SKM-1 treated with dmso at 0.1 percent for 144 hours (cell line): ENCODE measurements at regions not wholly inside any gene's neighbourhood (a gene's known extent, or its start where the extent isn't known, plus 50 kb on each side); places are given as distances from the start of the nearest gene placed in this dataset.
"Not testable (repeated sequence)": the region's sequence is repeated elsewhere in the genome, so short reads cannot be mapped to it uniquely, and the experiment has no call there.

Experiments used
- DNase-seq: peaks from one replicate; lab custom pipeline; 2025; ENCODE audit not compliant: unreplicated experiment; lab: John Stamatoyannopoulos, UW

DNA sequence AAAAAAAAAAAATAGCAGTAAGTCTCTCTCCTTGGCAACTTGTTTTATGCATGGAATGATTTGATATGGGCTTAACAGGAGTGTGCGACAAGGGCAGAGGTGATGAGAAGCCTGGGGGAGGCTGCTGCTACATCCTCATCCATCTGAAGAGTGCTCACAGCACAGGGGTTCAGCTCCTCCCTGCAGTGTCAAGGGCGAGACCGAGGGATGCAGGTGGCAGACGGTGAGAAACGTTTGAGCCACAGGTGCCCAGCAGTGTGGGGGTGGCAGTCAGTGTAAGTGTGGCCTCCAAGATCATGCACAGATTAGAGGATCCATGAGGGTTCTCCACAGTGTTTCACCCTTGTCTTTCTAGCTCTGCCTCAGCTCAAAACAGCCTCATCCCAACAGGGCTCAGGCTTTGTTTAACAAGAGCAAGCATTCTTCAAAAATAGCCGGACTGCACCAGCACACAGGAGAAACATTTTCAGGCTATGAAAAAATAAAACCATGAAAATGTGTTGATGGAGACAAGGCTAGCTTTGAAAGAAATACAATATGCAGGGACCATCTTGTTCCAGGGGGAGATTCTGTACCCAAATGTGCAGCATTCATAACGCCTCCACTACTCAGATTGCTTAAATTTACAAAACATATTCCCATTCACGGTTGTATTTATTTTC is 324.5 kb upstream of the MYT1L start:
- no peak for DNase-seq

DNA sequence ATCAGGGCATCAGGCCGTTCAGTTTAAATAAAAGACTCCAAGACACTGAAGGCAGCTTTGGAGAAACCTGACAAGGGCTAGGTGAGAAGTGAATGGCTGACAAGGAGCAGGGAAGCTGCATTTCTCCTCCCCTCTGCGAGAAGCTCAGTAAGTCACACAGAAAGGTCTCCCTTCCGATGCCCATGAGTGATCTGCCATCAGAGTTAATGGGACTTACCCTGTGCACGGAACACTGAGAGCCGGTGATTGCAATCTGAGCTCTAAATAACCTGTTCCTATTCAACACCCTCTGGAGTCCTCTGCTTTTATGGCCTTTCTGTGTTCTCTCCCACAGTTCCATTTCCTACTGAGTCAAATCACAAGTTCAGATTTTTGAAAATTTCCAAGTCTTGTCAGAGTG is 322.2 kb upstream of the MYT1L start:
- no peak for DNase-seq

DNA sequence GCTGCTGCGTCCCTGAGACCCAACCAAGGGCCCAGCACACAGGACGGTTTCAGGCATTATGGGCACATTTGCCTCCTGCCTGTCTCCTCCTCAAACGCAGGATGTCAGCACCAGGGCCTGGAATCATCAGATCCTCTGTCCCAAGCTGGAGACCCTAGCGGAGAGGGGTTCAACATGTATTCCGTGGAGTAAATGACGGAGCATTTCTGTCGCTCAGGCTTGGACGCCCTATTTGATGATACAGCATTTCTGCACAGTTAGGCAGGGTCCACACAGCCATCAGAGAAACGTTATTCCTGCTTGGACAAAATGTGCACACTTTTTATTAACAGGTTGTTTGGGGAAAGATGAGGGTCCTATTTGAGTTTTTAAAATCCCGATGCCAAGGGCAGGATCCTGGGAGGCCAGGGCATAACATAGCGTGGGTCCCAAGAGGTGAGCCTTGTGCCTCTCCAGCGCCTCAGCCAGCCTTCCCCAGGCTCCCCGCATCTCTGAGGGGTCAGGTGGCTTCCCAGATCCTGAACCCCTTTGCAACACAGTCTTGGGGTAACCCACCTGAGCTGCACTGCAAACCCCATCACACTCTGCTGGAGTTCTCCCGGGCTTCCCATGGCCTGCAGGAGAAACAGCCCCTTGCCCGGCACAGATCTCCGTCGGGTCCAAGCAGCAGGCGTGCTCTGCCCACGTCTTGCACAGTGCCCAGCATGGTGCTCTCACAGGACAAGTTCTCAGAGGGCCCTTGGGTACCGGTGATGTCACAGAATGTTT is 319.7 kb upstream of the MYT1L start:
- no peak for DNase-seq

DNA sequence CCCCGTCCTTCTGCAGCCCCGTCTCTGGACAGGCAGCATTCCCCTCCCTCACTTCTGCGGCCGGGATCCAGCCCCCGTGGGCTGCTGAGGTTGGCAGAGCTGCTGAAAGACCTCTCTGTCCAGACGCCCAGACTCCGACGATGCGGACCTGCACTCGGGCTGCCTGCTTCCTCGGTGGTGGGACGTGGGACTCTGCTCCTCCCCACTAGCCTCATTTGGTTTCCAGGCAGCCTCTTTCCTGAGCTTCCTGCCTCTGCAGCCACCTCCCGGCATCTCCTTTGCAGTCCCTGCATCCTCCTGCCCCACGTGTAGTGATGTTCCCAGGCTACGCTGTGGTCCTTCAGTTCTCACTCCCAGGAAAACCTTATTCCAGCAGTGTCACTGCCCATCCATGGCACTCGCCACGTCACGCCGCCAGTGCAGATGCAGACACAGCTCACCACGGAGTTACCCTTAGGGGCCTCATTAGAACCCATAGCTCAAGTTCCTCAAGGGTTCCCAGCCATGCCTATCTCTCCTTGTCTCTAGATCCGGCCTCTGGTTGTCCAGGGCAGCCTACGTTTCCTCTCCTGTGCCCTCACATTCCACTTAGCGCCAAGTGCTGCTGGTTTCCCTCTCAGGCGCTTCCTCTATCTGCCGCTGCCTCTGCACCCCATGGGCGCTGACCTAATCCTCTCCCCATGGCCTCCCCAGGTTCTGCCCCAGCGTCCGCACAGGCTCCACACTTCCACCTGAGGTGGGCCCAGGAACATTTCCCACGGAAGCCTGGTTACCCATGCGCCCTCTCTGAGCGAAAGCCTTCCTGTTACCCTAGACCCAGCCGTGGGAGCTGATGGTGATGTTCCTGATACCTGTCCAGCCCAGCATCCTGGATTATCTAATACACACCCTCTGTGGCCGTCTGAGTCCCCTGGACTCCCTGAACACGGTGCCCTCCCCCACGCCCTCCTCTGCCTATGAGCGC is 318.3 kb upstream of the MYT1L start:
- DNase-seq = no peak

DNA sequence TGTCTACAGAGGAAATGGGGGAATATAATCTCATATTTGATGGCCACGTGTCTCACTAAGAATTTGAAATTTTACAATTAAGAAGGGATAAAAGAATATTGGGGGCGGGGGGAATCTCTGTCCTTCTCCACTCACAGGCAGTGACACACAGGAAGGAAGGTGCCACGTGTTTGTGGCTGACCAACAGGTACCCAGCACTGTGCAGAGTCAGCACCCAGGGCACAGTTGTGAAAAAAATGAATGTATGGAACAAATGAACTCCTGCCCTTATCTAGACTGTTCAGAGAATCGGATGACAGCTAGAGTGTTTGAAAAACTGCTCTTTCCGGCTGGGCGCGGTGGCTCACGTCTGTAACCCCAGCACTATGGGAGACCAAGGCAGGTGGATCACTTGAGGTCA is 317.0 kb upstream of the MYT1L start:
- no peak for DNase-seq

DNA sequence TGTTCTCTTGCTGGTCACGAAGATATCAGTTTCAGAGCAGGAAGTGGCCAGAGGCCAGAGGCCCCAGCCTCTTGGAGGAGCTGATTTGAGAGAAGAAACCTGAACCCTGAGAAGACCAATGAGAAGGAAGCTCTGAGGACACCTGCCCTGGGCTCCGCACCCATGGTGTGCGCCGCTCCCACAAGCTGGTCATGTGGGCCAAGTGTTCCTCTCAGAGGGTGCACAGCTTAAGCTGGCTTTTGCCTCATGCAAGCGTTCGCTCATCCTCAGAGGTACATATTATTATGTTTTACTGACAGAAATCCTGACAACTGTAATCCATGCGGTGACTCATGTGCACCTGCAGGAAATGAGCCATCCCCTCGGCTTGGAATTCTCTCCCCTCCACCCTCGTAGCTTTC is 316.1 kb upstream of the MYT1L start:
- no peak for DNase-seq

DNA sequence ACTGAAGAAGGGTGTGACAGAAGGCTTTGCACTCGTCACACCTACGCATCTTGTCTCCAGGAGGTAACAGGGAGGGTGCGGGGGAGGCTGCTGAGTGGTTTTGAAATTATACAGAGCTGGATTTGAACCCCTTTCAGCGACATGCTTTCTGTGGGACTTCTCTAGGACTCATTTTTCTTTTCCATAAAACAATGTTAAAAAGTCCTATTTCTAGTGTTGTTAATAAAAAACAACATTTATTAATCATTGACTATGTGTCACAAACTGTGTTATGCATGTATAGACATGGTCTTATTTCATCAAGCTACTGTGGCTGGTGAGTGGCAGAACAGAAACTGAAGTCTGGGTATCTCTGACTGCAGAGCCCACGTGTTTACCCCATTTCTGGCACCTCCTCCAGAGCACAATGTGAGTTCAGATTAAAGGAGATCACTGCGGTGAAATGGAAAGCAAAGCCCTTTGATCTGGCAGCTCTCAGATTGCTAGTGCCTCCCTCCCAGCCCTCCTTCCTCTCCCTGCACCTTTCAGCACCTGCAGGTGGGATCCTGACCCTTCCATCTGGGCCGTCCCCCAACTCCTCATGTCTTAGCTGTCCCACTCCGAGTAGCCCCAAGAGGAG is 315.5 kb upstream of the MYT1L start:
- DNase-seq = no peak

DNA sequence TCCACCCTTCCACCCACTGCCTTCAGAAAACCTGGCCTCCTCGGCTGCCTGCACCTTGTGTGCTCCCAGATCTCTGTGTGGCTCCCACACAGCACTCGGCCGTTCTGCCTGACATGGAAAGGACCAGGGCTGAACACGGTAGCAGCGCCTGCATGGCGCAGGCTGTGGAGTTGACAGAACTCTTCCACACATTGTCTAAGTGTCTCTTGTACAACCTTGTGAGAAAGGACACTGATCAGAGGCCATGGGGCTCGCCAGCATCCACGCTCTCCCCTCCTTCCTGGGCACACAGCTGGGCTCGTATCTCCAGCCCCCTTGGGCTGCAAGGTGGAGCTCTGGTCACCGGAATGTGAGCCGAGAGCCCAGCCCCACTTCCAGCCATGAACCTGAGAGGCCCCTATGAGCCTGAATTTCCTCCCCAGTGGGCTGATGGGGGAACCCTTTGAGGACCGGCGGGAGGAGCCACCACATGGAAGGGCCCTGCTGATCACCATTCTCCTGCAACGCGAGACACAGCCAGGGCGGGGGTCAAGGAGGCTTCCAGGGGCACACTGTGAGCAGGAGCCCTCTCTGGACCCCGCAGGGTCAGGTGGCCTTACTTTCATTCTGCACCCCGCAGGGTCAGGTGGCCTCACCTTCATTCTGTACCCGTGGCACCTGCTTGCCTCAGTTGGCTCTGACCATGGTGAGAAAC is 314.2 kb upstream of the MYT1L start:
- no peak for DNase-seq

DNA sequence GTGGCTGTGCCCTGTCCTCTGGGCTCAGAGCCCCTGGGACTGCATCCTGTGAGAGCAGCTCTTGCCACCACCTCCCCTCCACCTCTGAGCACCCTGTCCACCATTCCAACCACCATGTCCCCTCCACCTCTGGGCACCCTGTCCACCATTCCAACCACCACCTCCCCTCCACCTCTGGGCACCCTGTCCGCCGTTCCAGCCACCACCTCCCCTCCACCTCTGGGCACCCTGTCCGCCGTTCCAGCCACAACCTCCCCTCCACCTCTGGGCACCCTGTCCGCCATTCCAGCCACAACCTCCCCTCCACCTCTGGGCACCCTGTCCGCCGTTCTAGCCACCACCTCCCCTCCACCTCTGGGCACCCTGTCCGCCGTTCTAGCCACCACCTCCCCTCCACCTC is 313.7 kb upstream of the MYT1L start:
- DNase-seq = not testable (repeated sequence)

DNA sequence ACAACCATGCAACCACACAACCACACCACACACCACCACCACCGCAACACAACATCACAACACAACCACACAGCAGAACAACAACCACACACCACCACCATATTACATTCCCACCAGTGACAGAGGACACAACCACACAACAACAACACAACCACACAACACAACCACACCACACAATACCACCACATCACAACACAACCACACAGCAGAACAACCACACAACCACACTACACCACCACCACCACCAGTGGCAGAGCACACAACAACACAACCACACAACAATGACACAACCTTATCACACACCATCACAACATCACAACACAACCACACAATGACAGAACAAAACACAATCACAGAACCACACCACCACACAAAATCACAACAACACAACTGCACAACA is 313.0 kb upstream of the MYT1L start:
- DNase-seq = no peak

DNA sequence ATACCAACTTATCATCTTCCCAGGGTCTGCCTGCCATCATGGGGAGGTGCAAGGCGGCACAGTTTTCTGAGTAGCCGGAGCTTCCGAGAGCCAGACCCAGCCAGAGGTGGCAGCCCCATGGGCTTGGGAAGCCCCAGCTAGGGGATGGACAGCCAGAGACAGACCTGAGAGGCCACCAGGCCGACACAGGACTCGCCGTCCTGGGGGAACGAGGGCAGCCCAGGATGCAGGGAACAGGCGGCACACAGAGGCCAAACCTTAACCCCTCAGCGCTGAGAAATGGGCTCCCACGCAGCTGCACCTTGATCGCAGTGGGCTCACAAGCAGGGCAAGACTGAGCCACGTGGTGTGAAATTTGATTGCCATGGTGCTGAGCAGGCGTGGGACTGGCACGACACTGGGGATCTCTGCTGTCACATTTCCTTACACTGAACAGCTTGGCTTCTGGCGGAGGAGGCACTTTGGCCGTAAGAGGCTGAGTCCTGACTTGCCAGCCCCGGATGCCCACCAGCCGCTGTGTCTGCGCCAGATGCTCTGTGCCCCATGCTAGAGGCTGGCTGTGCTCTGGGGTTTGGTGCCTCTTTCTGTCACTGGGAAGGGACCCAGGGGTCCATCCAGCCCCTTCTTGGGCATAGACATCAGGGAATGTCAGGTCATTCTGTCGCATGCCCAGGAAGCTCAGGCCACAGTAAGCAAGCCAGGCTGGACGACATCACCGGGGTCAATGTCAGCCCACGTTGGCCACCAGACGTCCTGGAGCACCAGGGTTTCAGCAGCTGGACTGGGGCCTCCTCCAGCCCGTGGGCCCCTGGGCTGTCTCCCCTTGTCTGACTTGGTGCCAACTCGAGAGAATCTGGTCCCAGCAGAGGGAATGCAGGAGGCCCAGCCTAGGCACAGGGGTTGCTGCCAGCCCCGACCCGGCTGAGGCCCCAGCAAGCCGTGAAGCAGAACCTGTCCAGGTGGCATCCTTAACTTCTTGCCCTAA is 312.1 kb upstream of the MYT1L start:
- no peak for DNase-seq

DNA sequence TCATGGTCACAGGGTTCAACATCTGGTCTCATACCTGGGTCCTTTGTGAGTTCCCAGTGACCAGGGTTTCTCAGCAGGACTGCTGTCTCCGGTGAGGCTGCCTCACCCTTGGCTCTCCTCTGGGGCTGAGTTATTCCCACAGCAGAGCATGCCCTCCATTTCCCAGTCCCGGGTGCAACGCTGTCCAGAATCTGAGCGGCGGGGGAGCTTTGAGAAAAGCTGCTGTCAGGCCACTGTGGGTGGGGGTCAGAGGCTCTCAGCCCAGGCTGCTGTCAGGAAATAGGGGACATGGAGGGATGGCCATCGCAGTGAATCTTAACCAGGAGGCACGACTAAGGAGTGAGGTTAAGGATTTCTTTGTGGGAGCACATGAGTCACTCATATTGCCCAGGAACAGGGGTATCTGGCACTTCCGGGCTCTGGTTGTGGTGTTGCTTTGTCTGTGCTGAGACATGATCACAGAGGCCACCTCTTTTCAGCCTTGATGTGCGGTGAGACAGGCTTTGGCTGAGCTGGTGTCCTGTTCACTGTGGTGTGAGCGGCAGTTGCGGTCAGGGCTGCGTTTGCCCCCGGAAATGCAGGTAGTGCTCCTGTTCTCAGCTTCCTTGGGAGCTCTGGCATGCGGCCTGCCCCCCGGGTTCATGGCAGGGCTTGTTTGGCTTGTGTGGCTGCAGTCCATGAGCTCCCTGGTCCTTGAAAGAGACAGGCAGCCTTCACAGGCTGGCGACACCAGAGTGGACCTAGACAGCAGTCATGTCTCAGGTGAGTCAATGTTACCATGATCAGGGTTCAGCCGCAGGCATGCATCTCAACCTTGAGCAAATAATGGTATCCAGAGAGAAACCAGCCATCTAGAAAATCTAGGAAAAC is 310.7 kb upstream of the MYT1L start:
- no peak for DNase-seq

DNA sequence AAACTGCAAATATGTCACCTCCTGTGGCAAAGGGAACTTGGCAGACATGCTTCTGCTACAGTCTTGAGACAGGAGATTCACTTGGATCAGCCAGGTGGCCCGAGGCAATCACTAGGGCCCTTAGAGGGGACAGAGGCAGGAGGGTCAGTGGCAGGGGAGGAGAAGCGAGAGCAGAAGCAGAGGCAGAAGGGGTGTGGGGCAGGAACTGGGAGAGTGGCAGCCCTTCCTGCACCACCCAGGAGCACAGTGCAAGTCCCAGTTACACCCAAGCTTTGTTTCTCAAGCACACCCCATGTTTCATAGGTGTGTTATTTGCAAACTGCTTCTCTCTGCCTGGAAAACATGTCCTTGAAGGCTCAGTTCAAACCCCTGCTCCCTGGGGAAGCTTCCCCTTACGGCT is 309.7 kb upstream of the MYT1L start:
- DNase-seq = no peak

DNA sequence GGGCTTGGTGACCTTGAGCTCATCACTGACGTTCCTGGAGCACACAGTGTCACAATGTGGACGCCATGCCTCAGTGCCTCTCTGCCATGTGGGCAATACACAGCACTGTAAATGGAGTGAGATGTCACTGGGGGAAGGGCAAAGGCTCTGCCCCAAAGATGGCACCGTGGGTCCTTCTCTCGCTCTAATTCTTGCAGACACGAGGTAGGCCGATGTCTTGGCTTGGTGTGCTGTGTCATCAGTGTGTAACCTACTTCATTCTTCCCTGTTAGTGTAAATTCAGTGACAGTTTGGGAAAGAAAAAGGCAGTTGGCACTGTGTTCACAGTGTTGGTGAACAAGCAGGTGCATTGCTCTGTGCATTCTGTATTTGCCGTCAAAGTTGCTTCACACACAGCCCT is 309.3 kb upstream of the MYT1L start:
- DNase-seq = no peak

DNA sequence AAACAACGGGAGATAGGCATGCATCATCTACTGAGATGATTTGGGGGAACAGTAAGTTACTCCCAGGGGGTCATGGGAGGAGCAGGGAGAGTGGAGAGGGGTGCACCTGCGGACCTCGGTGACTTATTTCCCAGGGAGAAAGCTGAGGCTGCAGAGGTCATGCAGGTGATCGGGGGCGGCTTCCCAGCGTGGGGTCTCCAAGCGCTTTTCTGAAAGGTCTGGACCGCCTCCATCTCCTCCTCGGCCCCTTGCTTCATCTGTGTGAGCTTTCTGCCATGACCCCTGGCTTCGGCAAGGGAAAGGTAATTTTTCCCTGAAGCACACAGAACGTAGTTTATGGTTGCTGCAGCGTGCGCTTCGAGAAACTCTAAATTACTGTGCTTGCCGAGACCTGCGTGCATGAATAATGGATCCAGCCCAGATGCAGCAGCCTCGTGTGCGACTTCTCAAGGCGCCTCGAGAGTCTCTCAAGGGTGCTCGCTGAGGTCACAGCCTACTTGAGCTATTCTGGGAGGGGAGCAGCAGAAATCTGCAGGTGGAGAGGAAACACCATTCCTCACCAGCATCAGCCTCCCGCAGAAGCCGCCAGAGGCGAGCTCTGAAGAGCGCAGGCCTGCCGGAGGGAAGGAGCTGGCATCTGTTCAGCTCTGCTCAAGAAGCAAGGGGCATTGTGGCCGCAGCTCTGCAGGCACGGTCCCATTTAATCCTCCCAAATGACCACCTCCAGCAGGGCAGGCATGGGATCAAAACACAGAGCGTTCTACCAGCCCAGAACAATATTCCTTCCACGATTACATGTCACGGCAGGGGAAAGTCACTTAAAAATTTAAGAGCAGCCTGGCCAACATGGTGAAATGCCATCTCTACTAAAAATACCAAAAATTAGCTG is 308.4 kb upstream of the MYT1L start:
- DNase-seq = no peak

DNA sequence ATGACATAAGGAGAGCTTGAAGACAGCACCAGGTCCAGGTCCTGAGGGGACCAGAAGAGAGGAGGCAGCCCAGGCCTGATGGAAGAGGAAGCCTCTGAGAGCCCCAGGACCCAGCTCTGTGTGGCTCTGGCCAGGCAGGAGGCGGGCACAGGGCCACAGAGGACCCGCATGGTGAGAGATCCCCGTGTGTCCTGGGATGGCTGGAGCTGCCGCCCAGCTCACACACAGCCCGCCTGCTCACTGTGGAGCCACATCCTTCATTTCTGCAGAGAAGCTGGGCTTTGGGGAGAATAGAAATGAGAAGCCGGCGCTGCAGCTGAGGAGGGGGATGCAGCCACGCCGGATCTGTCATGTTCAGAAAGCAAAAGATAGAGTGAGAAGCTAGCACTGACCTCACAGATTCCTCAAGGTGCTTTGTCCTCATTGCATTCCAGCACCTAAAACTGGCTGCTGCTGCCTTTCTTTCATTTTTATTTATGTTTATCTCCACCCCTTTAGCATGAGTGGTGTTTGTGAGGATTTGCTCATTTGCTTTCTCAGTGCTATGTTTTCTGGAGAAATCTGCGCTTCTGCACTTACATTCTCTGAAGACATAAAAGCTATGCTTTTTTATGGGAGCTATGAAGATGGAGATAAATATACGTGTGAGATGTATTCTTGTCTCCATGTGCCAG is 307.6 kb upstream of the MYT1L start:
- no peak for DNase-seq

DNA sequence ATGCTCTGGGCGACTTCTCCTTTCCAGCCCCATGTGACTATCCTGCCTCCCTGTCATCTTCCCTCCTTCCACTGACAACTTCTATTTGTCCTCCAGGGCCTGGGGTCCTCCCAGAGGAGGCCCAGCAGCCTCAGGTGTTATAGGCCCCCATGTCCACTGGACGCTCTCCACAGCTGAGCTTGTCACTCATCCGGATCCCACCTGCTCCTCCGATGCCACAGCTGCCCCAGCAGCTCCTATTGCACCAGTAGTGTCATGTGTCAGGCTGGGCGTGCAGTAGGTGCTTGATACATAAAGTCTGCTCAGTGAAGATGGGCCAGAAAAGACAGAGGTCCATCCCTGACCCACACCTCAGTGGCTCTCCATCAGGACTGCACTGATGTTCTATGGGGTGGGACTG is 305.7 kb upstream of the MYT1L start:
- no peak for DNase-seq
